Right lobe of liver (tissue), 4 donors: ENCODE measurements at regions not wholly inside any gene's neighbourhood (a gene's known extent, or its start where the extent isn't known, plus 50 kb on each side); places are given as distances from the start of the nearest gene placed in this dataset.

ENCODE experiments used
- CTCF ChIP-seq, 4 donors: fragments of 200-600 bp in 3 of 4; fragments of 450-650 bp in 1 of 4; IDR thresholded peaks; one replicate each; pipeline versions ENCODE4 v1.5.1 to v1.8.0; 2016 to 2022; ENCODE audit warnings: antibody characterized with exemption in 4 of 4, mild to moderate bottlenecking in 2 of 4
- POLR2A ChIP-seq: fragments of 450-650 bp; IDR thresholded peaks from one replicate; pipeline ENCODE4 v1.6.1; 2017; ENCODE audit warnings: antibody characterized with exemption, mild to moderate bottlenecking
- donor health status: DM: no; HTN: no; CAD: no.
- donor health status: DM: no; HTN: no; CAD: no.
- donor health status: DM: no; HTN: yes; CAD: no.

- TF ChIP-seq CTCF (IDR thresholded peaks at IDR 0.05) (no peak), POLR2A (no peak)
Measured at GRCh38 chr16:6517020-6517720, 815.5 kb upstream of the RBFOX1 start.
